GM18511 (cell line): ENCODE measurements at regions not wholly inside any gene's neighbourhood (a gene's known extent, or its start where the extent isn't known, plus 50 kb on each side); places are given as distances from the start of the nearest gene placed in this dataset.

Experiments used
- ATAC-seq: cut with Tn5 transposase; IDR thresholded peaks from one replicate; pipeline ENCODE4 v1.9.1; 2021; ENCODE audit warnings: mild to moderate bottlenecking, moderate library complexity; ENCODE audit not compliant: unreplicated experiment

- ATAC-seq, result no peak
These were observed 98.4 kb upstream of the GULP1 start for GRCh38 chr2:188193230-188193629.

GRCh38 chr2:188196343-188197008 is 95.2 kb upstream of the GULP1 start:
- ATAC-seq, result no peak

GRCh38 chr2:188199716-188200128 is 92.0 kb upstream of the GULP1 start:
- no peak for ATAC-seq

GRCh38 chr2:188201639-188202038 is 90.0 kb upstream of the GULP1 start:
- no peak for ATAC-seq

- ATAC-seq, result no peak
These were observed 88.9 kb upstream of the GULP1 start for GRCh38 chr2:188202777-188203176.

- no peak for ATAC-seq
These were observed 87.9 kb upstream of the GULP1 start for GRCh38 chr2:188203776-188204175.

- ATAC-seq, result no peak
These were observed 86.8 kb upstream of the GULP1 start for GRCh38 chr2:188204824-188205223.

- ATAC-seq, result no peak
These were observed 84.1 kb upstream of the GULP1 start for GRCh38 chr2:188207554-188207953.

GRCh38 chr2:188209218-188209617 is 82.5 kb upstream of the GULP1 start:
- no peak for ATAC-seq

- no peak for ATAC-seq
These were observed 74.4 kb upstream of the GULP1 start for GRCh38 chr2:188217264-188217663.

- ATAC-seq, result no peak
These were observed 72.1 kb upstream of the GULP1 start for GRCh38 chr2:188219541-188219940.

GRCh38 chr2:188220535-188220934 is 71.1 kb upstream of the GULP1 start:
- no peak for ATAC-seq

GRCh38 chr2:188227713-188228112 is 64.0 kb upstream of the GULP1 start:
- no peak for ATAC-seq

- ATAC-seq, result peak; percentile 95
These were observed 56.3 kb upstream of the GULP1 start for GRCh38 chr2:188235364-188235763.

GRCh38 chr2:188238386-188238785 is 53.3 kb upstream of the GULP1 start:
- ATAC-seq, result no peak
